ENCODE measurements at regions not wholly inside any gene's neighbourhood (a gene's known extent, or its start where the extent isn't known, plus 50 kb on each side); places are given as distances from the start of the nearest gene placed in this dataset.

- no peak overlapping the region for H3K4me3 ChIP-seq
- no peak for ATAC-seq
- DNase-seq, result no peak
- no peak overlapping the region for H3K27ac ChIP-seq
- H3K9me3 ChIP-seq, result no peaks in the 10 kb centered on the region
- no peaks in the 10 kb centered on the region for H3K27me3 ChIP-seq (ENCODE audit: low read depth)
- TF ChIP-seq CTCF (IDR thresholded peaks at IDR 0.05), result no peak
- no peaks in the 10 kb centered on the region for H3K36me3 ChIP-seq
- intact Hi-C loops (cut with DNase I), result no loop called here
- no peaks in the 10 kb centered on the region for H3K4me1 ChIP-seq
These were observed 458.1 kb downstream of the DIPK2A start for GRCh38 chr3:144429719-144430121.

- ATAC-seq, result no peak
- H3K27me3 ChIP-seq (ENCODE audit: low read depth), result no peaks in the 10 kb centered on the region
- no peak overlapping the region for H3K4me3 ChIP-seq
- no peak overlapping the region for H3K27ac ChIP-seq
- DNase-seq, result no peak
- TF ChIP-seq CTCF (IDR thresholded peaks at IDR 0.05), result no peak
- no peaks in the 10 kb centered on the region for H3K9me3 ChIP-seq
- H3K36me3 ChIP-seq, result no peaks in the 10 kb centered on the region
- intact Hi-C loops (cut with DNase I), result no loop called here
- no peaks in the 10 kb centered on the region for H3K4me1 ChIP-seq
These were observed 459.5 kb downstream of the DIPK2A start for GRCh38 chr3:144431134-144431533.

GRCh38 chr3:144433006-144433405, 461.4 kb downstream of the DIPK2A start:
- DNase-seq (no peak), ATAC-seq (no peak)
- Histone ChIP-seq H3K4me1 (no peaks in the 10 kb centered on the region), H3K27ac (no peak overlapping the region), H3K36me3 (no peaks in the 10 kb centered on the region), H3K4me3 (no peak overlapping the region), H3K27me3 (ENCODE audit: low read depth) (no peaks in the 10 kb centered on the region), H3K9me3 (no peaks in the 10 kb centered on the region)
- TF ChIP-seq CTCF (IDR thresholded peaks at IDR 0.05), result no peak
- intact Hi-C loops (cut with DNase I), result no loop called here

- intact Hi-C loops (cut with DNase I), result no loop called here
- Histone ChIP-seq H3K9me3 (no peaks in the 10 kb centered on the region), H3K27ac (no peak overlapping the region), H3K4me3 (no peak overlapping the region), H3K4me1 (no peaks in the 10 kb centered on the region), H3K36me3 (no peaks in the 10 kb centered on the region), H3K27me3 (ENCODE audit: low read depth) (no peaks in the 10 kb centered on the region)
- no peak for ATAC-seq
- DNase-seq, result no peak
- no peak for TF ChIP-seq CTCF (IDR thresholded peaks at IDR 0.05)
These were observed 466.4 kb downstream of the DIPK2A start for GRCh38 chr3:144437989-144438388.

GRCh38 chr3:144444061-144444460, 472.4 kb downstream of the DIPK2A start:
- no peaks in the 10 kb centered on the region for H3K27me3 ChIP-seq (ENCODE audit: low read depth)
- intact Hi-C loops (cut with DNase I), result no loop called here
- no peak for TF ChIP-seq CTCF (IDR thresholded peaks at IDR 0.05)
- H3K27ac ChIP-seq, result no peak overlapping the region
- no peak overlapping the region for H3K4me3 ChIP-seq
- no peaks in the 10 kb centered on the region for H3K9me3 ChIP-seq
- DNase-seq (no peak), ATAC-seq (no peak)
- no peaks in the 10 kb centered on the region for H3K36me3 ChIP-seq
- H3K4me1 ChIP-seq, result no peaks in the 10 kb centered on the region

- DNase-seq (no peak), ATAC-seq (no peak)
- Histone ChIP-seq H3K36me3 (no peaks in the 10 kb centered on the region), H3K27ac (no peak overlapping the region), H3K9me3 (no peaks in the 10 kb centered on the region), H3K4me1 (no peaks in the 10 kb centered on the region), H3K4me3 (no peak overlapping the region), H3K27me3 (ENCODE audit: low read depth) (no peaks in the 10 kb centered on the region)
- intact Hi-C loops (cut with DNase I), result no loop called here
- TF ChIP-seq CTCF (IDR thresholded peaks at IDR 0.05), result no peak
These were observed 472.9 kb downstream of the DIPK2A start for GRCh38 chr3:144444546-144444945.

Measured in lower lobe of right lung (tissue), 2 donors.